ENCODE measurements at regions not wholly inside any gene's neighbourhood (a gene's known extent, or its start where the extent isn't known, plus 50 kb on each side); places are given as distances from the start of the nearest gene placed in this dataset.

DNA sequence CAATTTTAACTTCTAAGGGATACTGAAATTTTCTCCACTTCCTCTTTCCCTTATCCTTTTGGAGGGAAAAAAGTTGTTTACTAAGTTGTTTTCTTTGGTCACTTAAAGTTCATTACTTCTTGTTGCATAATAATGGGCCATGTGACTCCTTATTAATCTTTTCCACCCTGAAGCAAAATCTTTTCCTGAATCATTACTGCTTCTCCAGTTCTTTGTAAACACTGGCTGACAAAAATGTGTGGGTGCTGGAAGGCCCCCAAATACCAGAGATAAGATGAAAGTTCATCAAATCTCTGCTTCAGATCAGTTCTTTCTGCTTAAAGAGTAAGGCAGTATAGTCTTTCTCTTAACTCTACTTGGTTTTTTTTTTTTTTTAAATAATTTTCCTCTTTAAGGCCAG is 108.9 kb upstream of the NHS start:
- TF ChIP-seq TAF1 (IDR thresholded peaks at IDR 0.05; ENCODE audit: low read depth): no peak
- no peak for TF ChIP-seq USF1 (IDR thresholded peaks at IDR 0.05)
- no peak for TF ChIP-seq FOXM1 (IDR thresholded peaks at IDR 0.05; ENCODE audit: borderline replicate concordance, low read depth)
- TF ChIP-seq YY1 (IDR thresholded peaks at IDR 0.05; ENCODE audit: low read depth): no peak
- TF ChIP-seq, protein P1, sequence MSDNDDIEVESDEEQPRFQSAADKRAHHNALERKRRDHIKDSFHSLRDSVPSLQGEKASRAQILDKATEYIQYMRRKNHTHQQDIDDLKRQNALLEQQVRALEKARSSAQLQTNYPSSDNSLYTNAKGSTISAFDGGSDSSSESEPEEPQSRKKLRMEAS (IDR thresholded peaks at IDR 0.05): no peak
